GM19397 (cell line): ENCODE measurements at regions not wholly inside any gene's neighbourhood (a gene's known extent, or its start where the extent isn't known, plus 50 kb on each side); places are given as distances from the start of the nearest gene placed in this dataset.

Experiments used
- ATAC-seq: cut with Tn5 transposase; IDR thresholded peaks from one replicate; pipeline ENCODE4 v1.9.1; 2021; ENCODE audit warnings: mild to moderate bottlenecking, moderate library complexity; ENCODE audit not compliant: unreplicated experiment

DNA sequence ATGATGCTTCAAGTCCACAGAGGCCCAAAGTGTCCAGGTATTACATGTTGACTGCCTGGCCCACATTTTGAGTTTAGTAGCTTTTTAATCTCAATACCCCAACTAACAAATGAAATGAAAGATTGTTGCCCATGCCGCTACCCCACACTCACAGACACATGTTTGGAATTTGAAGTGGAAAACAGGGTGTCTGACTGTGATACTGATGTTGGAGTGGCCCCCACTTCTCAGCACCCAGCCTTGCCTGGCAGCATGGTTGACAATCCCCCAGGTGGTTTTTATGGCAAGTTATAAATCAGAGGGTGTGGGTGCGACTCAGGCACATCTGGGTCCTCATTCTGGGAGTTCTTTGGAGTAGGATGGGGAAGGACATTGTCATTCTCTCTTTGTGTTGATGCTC, 314.7 kb upstream of the ZNF32 start:
- ATAC-seq = no peak

DNA sequence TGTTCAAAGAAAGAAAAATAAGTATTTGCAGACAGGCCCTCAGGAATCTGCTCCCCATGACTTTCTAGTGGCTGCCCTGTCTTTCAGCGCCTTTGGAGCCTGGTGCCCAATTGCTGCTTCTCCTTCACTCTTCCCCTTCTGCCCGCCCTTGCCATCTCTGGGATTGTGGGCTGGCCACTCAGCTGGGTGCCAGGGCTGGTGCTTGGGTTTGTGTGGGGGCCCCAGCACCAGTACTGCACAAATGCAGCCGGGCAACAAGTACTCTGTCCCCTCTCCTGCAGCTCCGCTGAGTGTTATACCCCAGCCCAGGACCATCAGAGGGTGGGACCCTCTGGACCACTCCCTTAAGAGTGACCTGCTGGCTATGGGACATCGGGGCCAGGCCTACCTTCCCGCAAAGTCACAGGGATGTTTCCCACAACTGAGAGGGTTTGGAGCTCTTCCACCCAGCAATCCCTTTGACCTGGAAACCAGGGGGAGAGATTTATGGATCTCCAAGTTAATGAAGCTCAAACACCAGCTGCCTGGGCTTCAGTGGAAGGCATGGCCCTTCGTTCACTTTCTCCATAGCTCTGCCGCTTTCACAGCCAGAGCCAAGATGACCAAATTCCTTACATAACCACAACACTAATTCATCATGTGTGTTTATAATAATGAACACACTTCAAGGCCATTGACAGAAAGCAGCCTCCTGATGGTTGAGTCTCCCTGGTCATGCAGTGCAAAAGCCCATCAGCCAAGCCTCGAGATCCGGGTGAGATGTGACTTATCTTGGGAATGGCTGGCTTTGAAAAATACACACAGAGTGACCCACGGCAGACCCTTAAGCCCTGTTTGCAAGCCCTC, 313.9 kb upstream of the ZNF32 start:
- no peak for ATAC-seq

DNA sequence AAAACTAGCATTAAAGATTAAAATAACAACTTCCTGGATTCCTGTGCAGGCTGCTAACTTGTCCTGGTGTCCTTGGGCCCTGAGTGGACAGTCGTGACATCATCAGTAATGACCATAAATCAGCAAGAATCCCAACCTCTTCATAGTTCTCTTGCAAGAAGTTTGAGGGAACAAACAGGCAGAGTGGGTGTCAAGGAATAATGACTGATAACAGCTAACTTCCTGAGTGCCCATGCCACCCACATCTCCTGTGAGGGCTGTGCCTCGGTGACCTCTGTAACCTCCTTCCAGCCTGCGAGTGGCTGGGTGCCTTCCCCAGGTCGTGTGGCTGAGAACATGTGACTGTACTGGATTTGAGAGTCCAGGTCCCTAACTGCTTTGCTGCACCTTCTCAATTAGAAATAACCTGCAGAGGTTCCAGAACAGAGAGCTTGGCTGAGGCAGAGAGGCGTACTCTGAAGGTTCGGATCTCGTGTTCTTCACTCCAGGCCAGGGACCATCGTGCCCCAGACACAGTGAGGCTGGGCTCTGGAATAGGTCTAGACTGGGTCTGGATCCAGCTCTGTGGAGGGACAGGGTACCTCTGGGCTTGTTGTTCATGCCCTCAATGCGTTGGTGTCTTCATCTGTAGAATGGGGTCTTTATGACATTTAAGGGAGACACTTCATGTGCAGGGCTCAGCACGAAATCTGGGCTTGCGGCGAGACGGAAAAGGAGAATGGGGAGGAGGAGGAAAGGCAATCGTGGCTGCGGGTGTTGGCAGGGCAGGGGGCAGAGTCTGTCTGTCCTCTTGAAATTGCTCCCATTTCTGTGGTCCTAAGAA, 313.1 kb upstream of the ZNF32 start:
- no peak for ATAC-seq

DNA sequence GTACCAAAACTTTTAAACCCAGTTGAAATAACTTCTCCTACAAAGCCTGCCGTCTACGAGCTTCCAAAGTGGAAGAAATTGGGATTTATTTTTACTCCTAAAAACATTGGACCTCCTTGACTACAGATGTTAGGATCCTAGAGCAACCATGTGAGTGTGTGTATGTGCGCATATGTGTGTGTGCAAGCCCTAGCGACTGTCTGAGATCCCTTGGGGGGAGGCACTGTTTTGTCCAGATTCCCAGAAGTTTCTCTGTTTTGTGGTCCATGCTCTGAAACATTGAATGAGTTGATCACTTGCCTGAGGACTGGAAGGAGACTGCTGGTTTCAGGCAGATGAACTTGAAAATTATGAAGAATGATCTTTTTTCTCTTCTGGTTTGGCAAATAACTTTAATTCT, 312.3 kb upstream of the ZNF32 start:
- no peak for ATAC-seq

DNA sequence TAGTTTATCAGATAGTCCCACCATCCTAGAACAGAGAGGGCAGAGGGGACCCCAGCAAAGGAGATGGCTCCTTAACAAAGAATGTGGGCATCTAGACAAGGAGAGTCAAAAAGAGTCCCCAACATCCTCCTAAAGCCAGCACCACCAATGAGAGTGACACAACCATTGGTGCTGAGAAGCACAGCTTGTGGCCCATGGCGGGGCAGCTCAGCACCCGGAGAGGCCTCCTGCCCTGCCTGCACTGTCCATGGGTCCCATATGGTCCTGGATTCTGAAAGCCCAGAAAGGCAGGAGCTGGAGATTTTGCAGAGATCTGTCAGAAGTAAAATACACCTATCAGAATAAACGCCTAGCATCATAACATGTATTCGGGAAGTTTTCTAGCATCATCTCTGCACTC, 311.8 kb upstream of the ZNF32 start:
- no peak for ATAC-seq

DNA sequence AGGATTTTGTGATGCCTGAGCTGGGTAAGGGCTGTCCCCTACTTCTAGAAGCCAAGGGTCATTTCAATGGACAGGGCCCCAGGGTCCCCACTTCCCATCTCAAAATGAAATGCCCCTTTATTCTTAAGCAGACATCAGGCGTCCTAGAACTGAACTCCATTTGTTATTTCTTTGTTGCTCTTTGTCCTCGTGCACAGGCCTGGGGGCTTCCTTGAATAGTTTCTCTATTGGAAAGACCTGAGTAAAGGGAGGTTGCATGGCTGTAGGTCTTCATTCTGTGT, 311.4 kb upstream of the ZNF32 start:
- ATAC-seq = no peak

DNA sequence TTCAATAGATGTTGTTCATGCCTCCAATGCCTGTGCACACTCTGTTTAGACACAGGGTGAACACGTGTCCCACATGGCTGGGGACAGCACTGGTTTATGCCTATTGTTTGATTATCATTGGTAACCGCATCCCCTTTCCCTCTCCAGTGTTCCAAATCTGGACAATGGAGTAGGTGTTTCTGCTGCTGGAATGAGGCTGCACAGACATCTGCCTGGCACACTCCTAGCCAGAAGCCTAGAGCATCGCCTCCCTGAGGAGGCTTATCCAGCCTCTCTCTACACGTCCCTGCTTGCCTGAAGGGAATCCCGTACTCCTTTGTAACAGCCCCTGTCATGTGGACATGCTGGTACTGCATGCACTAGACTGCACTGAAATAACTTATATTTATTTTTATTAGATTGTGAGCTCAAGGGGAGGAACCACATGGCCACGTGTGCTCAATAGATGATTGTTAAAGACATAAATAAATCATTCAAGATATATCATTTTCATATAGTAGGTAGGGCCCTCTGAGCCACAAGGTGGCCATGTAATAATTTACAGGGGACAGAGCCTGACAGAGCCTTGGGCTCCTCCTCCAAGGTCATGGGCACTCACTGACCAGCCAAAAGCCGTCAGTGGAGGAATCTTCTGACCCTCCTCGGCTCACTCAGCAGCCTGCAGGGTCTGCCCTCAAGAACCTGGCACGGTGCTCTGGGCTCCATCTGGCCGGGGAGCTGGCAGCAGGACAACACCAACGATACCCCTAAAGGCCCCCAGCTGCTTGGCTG, 310.9 kb upstream of the ZNF32 start:
- no peak for ATAC-seq

DNA sequence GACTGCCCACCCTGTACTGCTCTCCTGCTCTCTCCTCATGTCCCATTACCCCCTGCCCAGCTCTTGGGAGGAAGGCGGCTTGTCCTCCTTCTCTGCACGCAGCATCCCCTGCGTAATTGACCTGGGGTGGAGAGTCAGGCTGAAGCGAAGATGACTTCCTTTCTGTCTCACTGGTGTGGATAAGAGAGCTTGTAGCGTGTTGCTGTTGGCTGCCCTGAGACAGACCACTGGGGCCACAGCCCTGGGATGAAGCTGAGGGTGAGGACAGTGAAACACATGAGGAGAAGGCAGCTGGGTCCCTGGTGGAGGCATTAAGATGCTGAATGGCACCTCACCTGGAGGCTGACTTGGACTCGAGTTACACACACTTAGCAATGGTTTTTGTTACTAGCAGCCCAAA, 310.3 kb upstream of the ZNF32 start:
- ATAC-seq = no peak

DNA sequence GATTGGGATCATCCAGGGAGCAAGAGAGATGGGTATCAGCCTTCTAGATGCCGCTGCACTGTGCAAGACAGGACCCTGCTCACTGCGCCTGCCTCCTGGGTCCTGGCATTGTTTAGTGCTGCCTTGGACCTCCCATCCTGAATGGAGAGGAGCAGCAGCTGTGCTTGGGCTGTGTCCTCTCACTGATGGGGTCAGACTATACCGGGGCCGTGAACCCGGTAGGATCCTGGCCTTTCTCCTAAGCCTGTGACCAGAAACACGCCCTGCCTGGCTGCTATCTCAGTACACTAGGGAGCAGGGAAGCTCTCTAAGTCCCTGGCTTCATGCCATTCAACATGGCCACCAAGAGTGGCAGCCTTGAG, 309.4 kb upstream of the ZNF32 start:
- ATAC-seq = no peak

DNA sequence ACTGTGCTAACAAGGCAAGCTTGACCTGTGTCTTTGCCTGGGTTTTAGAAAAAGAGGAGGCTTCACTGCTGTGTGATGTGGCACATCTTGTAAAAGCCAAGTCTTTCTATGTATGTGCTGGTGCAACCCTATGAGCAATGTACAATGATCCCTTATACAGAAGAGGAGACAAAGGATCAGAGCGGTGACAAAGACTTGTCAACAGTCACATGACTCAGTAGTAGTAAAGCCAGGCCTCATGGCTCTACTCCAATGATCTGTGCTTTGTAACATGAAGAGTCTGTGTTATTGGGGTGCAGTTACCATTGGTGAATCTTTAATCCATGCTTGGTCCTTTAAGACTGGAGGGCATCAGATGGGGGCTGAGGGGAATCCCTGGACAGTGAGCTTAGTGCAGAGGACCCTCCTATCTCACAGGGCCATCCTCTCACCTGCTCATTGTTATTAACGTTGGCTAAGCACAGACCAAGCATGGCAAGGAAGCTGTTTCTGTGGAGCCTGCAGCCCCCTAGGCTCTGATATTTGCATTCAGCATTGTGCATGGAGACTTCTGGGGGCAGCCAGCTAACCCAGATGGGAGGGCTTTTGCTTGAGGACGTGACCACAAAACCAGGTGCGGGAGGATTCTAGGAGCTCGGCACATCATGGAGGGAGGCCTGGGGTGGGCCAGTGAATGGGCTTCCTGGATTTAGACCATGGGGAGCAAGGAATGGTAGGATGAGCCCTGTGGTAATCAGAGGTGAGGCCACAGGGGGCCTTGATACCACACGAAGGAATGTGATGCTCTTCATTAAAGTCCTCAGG, 308.8 kb upstream of the ZNF32 start:
- no peak for ATAC-seq

DNA sequence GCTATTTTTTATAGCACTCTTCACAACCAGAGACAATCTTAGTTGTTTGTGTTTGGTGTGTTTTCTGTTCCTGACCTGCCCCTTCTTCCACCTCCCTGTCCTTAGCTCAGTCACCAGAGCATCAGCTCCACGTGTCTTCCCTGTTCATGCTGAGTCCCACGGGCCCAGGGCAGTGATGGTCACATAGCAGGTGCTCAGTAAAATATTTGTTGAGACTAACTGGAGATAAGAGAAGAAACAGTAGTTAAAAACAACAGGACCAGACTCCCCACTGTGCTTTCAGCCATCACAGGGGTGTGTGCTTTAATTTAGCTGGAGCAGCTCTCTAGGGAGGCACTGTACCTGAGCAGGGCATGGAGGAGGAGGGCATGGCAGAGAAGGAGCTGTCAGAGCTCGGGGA, 307.3 kb upstream of the ZNF32 start:
- no peak for ATAC-seq

DNA sequence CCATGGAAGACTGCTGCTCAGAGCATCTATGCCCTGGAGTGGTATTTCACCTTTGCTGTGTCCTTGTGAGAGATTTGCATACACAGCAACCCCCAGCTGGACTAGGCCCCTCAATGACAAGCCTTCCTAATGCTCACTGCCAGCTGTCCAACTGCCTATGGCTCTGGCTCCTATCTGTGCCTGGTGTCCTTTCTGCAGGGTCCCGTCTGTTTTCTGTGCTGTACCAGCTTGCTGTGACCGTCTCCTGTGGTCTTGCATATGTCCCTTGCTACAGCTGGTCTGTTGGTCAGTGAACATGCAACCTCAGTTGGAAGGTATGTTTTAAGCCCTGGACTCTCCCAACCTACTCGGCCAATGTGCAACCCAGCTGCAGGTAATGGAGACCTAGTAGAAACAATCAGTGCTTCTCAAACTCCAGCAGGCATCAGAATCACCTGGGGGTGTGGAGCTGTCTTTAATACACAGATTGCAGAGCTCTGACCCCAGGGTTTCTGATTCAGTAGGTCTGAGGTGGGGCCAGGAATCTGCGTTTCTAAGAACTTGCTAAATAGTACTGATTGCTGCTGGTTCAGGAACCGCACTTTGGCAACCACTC, 306.4 kb upstream of the ZNF32 start:
- ATAC-seq = no peak

DNA sequence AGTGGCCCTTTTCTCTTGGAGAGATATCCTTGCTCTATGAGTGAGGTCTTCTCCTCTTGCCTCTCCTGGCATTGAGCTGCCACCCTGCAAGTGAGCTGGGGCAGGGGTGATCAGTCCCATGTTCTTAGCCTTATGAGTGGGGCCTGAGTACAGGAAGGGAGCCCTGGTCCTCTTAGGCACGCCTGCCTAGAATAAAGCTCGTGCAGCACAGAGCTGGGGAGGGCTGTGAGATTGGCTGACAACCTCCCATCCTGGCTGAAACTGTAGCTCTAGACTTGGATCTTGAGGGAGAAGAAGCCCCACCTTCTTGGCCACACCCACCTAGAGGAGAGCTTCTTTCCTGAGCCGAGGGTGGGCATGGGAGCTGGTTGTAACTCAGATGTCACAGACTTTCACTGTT, 305.0 kb upstream of the ZNF32 start:
- ATAC-seq = no peak

DNA sequence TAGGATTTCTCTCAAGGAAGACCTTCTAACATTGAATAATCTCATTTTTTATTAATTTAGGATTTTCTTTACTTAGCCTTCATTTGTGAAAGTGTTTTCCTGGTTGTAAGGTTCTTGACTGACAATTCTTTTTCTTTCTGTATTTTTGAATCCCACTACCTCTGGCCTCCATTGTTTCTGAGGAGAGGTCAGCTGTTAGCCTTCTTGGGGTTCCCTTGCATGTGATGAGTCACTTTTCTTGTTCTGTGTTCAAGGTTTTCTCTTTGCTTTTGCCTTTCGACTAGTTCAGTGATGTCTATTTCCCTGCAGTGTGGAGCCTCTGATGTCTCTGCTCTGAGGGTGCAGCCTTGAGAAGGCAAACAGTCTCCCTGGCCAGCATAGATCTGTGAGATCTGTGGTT, 304.1 kb upstream of the ZNF32 start:
- ATAC-seq = no peak

DNA sequence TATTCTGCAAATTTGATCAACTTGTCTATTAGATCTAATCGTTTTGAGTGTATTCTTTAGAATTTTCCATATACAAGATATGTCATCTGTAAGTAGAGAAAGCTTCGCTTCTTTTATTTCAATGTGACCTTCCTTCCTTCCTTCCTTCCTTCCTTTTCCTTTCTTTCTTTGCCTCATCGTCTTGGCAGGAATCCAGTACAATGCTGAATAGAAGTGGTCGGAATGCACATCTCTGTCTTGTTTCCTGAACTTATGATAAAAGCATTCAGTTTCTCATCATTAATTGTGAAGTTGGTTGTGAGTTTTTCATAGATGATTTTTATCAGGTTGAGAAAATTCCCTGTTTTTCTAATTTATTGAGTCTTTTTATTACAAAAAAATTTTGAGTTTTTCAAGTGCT, 300.7 kb upstream of the ZNF32 start:
- no peak for ATAC-seq

DNA sequence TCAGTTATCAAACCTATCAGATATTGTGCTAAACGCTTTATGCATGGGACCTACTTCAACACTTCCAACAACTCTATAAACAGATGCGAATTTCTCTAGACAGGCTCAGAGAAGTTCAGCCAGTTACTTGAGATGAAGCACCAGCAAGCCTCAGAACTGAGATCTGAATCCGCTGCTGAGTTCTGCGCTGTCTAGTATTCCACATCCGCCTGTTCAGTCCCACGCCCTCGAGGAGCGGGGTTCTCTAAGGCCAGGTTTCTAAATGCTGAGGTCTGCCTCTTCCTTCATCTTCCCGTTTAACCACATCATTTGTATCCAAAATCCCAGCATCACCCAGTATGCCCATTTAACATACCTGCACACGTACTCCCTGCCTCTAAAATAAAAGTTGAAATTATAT, 297.8 kb upstream of the ZNF32 start:
- no peak for ATAC-seq

DNA sequence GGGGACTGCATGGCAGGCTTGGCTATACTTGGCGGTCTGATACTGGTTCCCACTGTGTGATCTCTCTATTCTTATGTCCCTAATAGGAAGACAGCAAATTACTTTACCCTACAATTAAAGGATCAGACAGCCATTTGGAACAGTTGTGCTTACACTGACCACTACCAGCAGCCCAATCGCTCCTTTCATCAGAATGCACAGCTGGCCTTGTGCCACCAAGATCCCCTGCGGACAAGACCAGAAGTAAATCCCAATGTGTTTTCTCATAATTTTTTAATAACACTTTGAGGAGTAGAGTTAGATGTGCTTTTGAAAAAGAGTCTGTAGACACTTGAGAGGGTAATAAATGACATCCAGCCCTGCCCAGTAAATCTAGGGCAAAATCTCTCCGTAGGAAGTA, 297.2 kb upstream of the ZNF32 start:
- ATAC-seq = no peak

DNA sequence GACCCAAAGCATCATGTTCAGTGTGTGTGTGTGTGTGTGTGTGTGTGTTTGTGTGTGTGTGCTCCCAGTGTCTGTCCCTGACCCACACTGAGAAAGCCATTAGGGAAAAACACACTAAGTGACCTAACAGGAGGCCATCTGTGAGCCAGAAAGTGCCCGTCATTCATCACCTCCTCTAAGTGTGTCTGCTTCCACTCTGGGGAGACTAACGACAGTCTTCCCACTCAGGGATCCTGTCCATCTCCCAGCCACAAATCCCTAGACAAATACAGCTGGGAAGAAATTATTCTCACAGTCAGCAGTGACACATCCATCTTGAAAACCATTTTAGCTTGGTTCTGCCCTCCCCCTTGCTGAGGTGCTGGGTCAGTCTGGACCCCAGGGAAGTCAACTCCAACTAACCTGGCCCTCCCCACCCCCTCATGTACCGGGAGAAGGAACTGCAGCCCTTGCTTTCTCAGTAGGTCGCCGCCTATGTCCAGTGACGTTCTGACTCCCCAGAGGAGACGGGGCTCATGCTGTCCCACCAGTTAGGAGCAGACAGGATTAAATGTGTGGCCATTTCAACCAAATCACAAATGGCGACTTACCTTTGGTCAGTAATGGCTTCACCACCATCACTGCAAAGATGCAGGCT, 296.5 kb upstream of the ZNF32 start:
- ATAC-seq = no peak

DNA sequence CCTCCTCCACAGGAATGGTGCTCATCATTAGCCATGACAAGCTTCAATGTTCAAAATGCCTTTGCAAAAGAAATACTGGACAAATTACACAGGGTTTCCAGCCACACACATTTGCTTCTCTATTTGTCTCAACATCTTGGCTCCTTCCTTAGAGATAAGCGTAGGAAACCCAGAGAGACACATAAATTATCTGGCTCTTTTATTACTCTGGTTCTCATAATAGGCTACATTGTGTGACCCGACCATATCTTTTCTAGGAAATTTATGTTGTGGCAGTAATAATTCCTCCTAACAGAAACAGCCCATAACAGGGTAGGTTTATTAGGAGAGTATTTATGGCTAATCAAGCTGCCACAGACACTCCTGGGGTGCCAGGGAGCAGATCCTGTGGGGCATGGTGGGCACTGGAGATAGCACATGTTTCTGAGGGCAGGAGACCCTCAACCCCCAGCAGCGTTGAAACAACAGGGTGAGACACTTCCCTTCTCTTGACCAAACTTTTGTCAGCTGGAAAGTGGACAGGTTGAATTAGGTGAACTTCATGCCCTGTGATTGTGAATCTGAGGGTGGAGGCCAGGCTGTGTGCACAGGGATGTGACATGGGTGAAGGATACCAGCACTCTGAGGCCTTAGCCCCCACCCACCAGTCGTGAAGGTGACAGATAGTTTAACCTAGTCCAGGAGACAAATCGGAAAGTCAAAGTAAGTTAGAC, 295.9 kb upstream of the ZNF32 start:
- ATAC-seq = no peak
